T-helper 1 cell treated with Interleukin-12 subunit alpha and Interleukin-12 subunit beta and Interleukin-4 antibody, amounts not matched to agents 30 μg/mL and 1 μg/mL, for 36 hours (primary cell): ENCODE measurements at regions not wholly inside any gene's neighbourhood (a gene's known extent, or its start where the extent isn't known, plus 50 kb on each side); places are given as distances from the start of the nearest gene placed in this dataset.

Source experiments
- H3K27ac Mint-ChIP-seq: one replicate; pipeline ENCODE4 v1.8.0; 2021; ENCODE audit warnings: mild to moderate bottlenecking, mixed read lengths
- H3K27me3 Mint-ChIP-seq: one replicate; pipeline ENCODE4 v1.8.0; 2021; ENCODE audit warnings: low read depth, mixed read lengths
- H3K36me3 Mint-ChIP-seq: one replicate; pipeline ENCODE4 v1.8.0; 2021; ENCODE audit warnings: low read depth, mixed read lengths
- H3K4me1 Mint-ChIP-seq: one replicate; pipeline ENCODE4 v1.8.0; 2021; ENCODE audit warnings: low read depth, mixed read lengths
- H3K4me3 Mint-ChIP-seq: one replicate; pipeline ENCODE4 v1.8.0; 2021; ENCODE audit warnings: mild to moderate bottlenecking, moderate library complexity, mixed read lengths
- H3K9me3 Mint-ChIP-seq: one replicate; pipeline ENCODE4 v1.8.0; 2021; ENCODE audit warnings: mixed read lengths

- no peak overlapping the region for H3K27ac Mint-ChIP-seq
- no peaks in the 10 kb centered on the region for H3K4me1 Mint-ChIP-seq
- no peak overlapping the region for H3K4me3 Mint-ChIP-seq
- H3K36me3 Mint-ChIP-seq, result no peaks in the 10 kb centered on the region
- peaks cover 8% of the 10 kb centered on the region for H3K27me3 Mint-ChIP-seq
- H3K9me3 Mint-ChIP-seq, result no peaks in the 10 kb centered on the region
These were observed 50.9 kb upstream of the FAM169A start for GRCh38 chr5:74916831-74917710.
